ENCODE measurements at regions not wholly inside any gene's neighbourhood (a gene's known extent, or its start where the extent isn't known, plus 50 kb on each side); places are given as distances from the start of the nearest gene placed in this dataset.

- TF ChIP-seq ARID3A (IDR thresholded peaks at IDR 0.05; ENCODE audit: borderline replicate concordance, low read depth, low read length) (no peak), ZNF175 (CRISPR knock-in tag; IDR thresholded peaks at IDR 0.05; ENCODE audit: low read depth) (no peak), NCOA2 (IDR thresholded peaks at IDR 0.05; ENCODE audit: partially characterized antibody in 2 of 2) (peak in 1 of 2 experiments; percentile 14), CHD7 (IDR thresholded peaks at IDR 0.05; ENCODE audit: low read depth, low read length) (no peak), NR2F6 (CRISPR knock-in tag; IDR thresholded peaks at IDR 0.05) (no peak), MTA2 (IDR thresholded peaks at IDR 0.05; ENCODE audit: low read depth) (no peak), RREB1 (CRISPR knock-in tag; IDR thresholded peaks at IDR 0.05) (no peak)
These were observed 737.0 kb upstream of the ADGRB3 start (continued) for GRCh38 chr6:67897998-67898607.

Data from K562 (cell line).